Loucy (cell line): ENCODE measurements at regions not wholly inside any gene's neighbourhood (a gene's known extent, or its start where the extent isn't known, plus 50 kb on each side); places are given as distances from the start of the nearest gene placed in this dataset.
"Not testable (repeated sequence)": the region's sequence is repeated elsewhere in the genome, so short reads cannot be mapped to it uniquely, and the experiment has no call there.

Source experiments
- H2AFZ ChIP-seq: fragments of 200-600 bp; sonication (generic); 2 replicates; pipeline ENCODE4 v1.6.0; 2016; ENCODE audit warnings: antibody characterized with exemption, mild to moderate bottlenecking, low read length, moderate library complexity
- H3F3A ChIP-seq: fragments of 200-600 bp; 2 replicates; pipeline ENCODE4 v1.6.0; 2016; ENCODE audit warnings: antibody characterized with exemption, low read depth, mild to moderate bottlenecking
- H3K27me3 ChIP-seq: fragments of 200-600 bp; sonication (generic); 2 replicates; pipeline ENCODE4 v1.6.1; 2014; ENCODE audit warnings: low read length, mild to moderate bottlenecking; ENCODE audit not compliant: insufficient read depth, poor library complexity, severe bottlenecking
- H3K36me3 ChIP-seq: fragments of 200-600 bp; sonication (generic); 2 replicates; pipeline ENCODE4 v1.6.1; 2016; ENCODE audit warnings: low read length; ENCODE audit not compliant: insufficient read depth
- H3K4me1 ChIP-seq: fragments of 200-600 bp; sonication (generic); 2 replicates; pipeline ENCODE4 v1.5.1; 2014; ENCODE audit warnings: low read length, mild to moderate bottlenecking; ENCODE audit not compliant: insufficient read depth, poor library complexity, severe bottlenecking
- H3K4me2 ChIP-seq: fragments of 200-600 bp; sonication (generic); 2 replicates; pipeline ENCODE4 v1.6.0; 2014; ENCODE audit warnings: antibody characterized with exemption, low read length, low read depth, mild to moderate bottlenecking; ENCODE audit not compliant: poor library complexity, severe bottlenecking
- H3K4me3 ChIP-seq: fragments of 200-600 bp; sonication (generic); 2 replicates; pipeline ENCODE4 v1.5.1; 2014; ENCODE audit warnings: low read length, mild to moderate bottlenecking, mixed read lengths; ENCODE audit not compliant: poor library complexity, severe bottlenecking
- H3K79me2 ChIP-seq: fragments of 200-600 bp; sonication (generic); 2 replicates; pipeline ENCODE4 v1.6.1; 2014; ENCODE audit warnings: low read length; ENCODE audit not compliant: insufficient read depth
- H3K9ac ChIP-seq: fragments of 200-600 bp; sonication (generic); 2 replicates; pipeline ENCODE4 v1.6.0; 2014; ENCODE audit warnings: mild to moderate bottlenecking, low read depth, low read length, moderate library complexity; ENCODE audit not compliant: poor library complexity, severe bottlenecking
- H3K9me2 ChIP-seq: fragments of 200-600 bp; sonication (generic); replicated peaks from 2 replicates; pipeline ENCODE4 v1.6.1; 2016; ENCODE audit warnings: low read depth, low read length, mixed read lengths
- H3K9me3 ChIP-seq: fragments of 200-600 bp; sonication (generic); 2 replicates; pipeline ENCODE4 v1.6.1; 2014; ENCODE audit warnings: mild to moderate bottlenecking, antibody characterized with exemption, low read length, low read depth; ENCODE audit not compliant: insufficient read depth
- H4K20me1 ChIP-seq: fragments of 200-600 bp; sonication (generic); 2 replicates; pipeline ENCODE4 v1.6.0; 2014; ENCODE audit warnings: antibody characterized with exemption, low read length, mild to moderate bottlenecking; ENCODE audit not compliant: insufficient read depth, poor library complexity, severe bottlenecking
- EZH2phosphoT487 ChIP-seq: fragments of 200-600 bp; IDR thresholded peaks from 2 replicates; pipeline ENCODE4 v1.6.1; 2018; ENCODE audit warnings: antibody characterized with exemption, mild to moderate bottlenecking, moderate library complexity, borderline replicate concordance
- TF ChIP-seq, protein P1 (sequence below): fragments of 200-600 bp; sonication (generic); conservative IDR thresholded peaks from 2 replicates; pipeline ENCODE4 v1.5.1; 2014; ENCODE audit warnings: mild to moderate bottlenecking, antibody characterized with exemption, low read length

DNA sequence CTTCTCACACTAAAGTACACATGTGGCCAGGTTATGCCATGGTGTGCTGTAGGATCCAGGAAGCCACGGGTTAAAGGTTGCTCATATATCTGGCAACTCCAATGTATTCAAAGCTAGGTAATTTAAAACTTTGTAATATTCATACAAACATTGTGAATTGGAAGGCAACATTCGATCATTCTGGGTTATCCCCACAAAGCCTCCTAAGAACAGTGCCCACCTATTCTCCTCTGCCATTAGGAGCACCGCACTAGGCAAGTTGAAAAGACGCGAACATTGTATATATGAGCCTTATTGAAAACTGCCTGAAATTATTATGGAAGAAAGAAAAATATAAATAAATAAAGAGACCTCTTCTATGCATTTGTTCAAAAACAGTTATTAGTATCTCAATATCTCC is 228.2 kb downstream of the IGSF11 start:
- TF ChIP-seq EZH2phosphoT487 = no peak
- TF ChIP-seq, protein P1, sequence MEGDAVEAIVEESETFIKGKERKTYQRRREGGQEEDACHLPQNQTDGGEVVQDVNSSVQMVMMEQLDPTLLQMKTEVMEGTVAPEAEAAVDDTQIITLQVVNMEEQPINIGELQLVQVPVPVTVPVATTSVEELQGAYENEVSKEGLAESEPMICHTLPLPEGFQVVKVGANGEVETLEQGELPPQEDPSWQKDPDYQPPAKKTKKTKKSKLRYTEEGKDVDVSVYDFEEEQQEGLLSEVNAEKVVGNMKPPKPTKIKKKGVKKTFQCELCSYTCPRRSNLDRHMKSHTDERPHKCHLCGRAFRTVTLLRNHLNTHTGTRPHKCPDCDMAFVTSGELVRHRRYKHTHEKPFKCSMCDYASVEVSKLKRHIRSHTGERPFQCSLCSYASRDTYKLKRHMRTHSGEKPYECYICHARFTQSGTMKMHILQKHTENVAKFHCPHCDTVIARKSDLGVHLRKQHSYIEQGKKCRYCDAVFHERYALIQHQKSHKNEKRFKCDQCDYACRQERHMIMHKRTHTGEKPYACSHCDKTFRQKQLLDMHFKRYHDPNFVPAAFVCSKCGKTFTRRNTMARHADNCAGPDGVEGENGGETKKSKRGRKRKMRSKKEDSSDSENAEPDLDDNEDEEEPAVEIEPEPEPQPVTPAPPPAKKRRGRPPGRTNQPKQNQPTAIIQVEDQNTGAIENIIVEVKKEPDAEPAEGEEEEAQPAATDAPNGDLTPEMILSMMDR = no peak
- Histone ChIP-seq H3K9me3 (no peaks in the 10 kb centered on the region), H3K9me2 (no peaks in the 10 kb centered on the region), H3K36me3 (no peaks in the 10 kb centered on the region), H3K4me2 (no peak overlapping the region), H3K9ac (no peak overlapping the region), H3K4me1 (no peaks in the 10 kb centered on the region), H4K20me1 (no peaks in the 10 kb centered on the region), H3K79me2 (no peaks in the 10 kb centered on the region), H2AFZ (no peak overlapping the region), H3K27me3 (no peaks in the 10 kb centered on the region), H3K4me3 (no peak overlapping the region), H3F3A (no peaks in the 10 kb centered on the region)

DNA sequence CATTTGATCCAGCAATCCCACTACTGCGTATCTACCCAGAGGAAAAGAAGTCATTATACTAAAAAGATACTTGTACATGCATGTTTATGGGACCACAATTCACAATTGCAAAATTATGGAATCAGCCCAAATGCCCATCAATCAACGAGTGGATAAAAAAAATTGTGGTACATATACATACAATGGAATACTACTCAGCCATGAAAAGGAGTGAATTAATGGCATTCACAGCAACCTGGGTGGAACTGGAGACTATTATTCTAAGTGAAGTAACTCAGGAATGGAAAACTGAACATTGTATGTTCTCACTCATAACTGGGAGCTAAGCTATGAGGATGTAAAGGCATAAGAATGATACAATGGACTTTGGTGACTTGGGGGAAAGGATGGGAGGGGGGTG is 227.3 kb downstream of the IGSF11 start:
- not testable (repeated sequence) for H3K27me3 ChIP-seq, H3K9me3 ChIP-seq, H3K4me1 ChIP-seq, H3K9ac ChIP-seq, H3F3A ChIP-seq, H3K4me2 ChIP-seq, H3K79me2 ChIP-seq, H3K4me3 ChIP-seq, H4K20me1 ChIP-seq, H3K36me3 ChIP-seq, H3K9me2 ChIP-seq, H2AFZ ChIP-seq

DNA sequence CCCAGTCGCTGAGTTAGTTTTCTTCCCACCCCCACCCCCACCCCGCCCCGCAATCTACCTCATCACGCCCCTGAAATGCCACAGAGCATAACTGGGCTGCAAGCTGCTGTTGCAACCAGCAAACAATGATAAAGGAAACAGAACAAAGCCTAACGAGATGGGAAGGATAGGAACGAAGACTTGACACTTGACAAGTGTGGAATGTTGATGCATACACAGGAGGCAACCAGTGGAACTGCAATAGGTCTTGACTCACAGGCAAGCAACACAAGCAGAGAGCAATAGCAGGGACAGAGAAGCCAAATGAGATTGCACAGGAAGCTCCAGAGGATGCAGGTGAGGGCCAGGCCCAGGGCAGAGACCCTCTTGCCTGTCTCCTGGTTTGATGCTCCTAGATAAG is 225.9 kb downstream of the IGSF11 start:
- H3K4me2 ChIP-seq = no peak overlapping the region
- no peaks in the 10 kb centered on the region for H3K79me2 ChIP-seq
- no peaks in the 10 kb centered on the region for H3K27me3 ChIP-seq
- TF ChIP-seq, protein P1 = no peak
- no peak for TF ChIP-seq EZH2phosphoT487
- H3K9ac ChIP-seq = no peak overlapping the region
- no peaks in the 10 kb centered on the region for H3K9me3 ChIP-seq
- no peaks in the 10 kb centered on the region for H3K9me2 ChIP-seq
- H3K36me3 ChIP-seq = no peaks in the 10 kb centered on the region
- H3F3A ChIP-seq = no peaks in the 10 kb centered on the region
- H3K4me3 ChIP-seq = no peak overlapping the region
- no peaks in the 10 kb centered on the region for H4K20me1 ChIP-seq
- H2AFZ ChIP-seq = no peak overlapping the region
- no peaks in the 10 kb centered on the region for H3K4me1 ChIP-seq

DNA sequence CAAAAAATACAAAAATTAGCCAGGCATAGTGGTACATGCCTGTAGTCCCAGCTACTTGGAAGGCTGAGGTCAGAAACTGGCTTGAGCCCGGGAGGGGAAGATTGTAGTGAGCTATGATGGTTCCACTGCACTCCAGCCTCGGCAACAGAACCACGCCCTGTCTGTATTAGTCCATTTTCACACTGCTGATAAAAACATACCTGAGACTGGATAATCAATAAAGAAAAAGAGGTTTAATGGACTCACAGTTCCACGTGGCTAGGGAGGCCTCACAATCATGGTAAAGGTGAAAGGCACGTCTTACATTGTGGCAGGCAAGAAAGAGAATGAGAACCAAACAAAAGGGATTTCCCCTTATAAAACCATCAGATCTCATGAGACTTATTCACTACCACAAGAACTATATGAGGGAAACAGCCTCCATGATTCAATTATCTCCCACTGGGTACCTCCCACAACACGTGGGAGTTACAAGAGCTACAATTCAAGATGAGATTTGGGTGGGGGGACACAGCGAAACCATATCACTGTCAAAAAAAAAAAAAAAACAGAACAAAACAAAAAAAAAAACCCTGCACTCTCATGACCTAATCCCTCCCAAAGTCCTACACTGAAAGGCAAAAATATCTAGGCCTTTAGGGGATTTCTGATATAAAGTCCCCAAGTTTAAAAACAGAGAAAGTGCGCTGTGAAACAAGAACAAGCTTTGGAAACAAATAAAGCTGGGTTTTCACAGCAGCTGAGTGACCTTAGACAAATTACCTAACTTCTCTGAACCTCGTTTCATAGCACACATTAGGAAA is 224.7 kb downstream of the IGSF11 start:
- Histone ChIP-seq H3K36me3 (no peaks in the 10 kb centered on the region), H3K79me2 (no peaks in the 10 kb centered on the region), H3K27me3 (no peaks in the 10 kb centered on the region), H3F3A (no peaks in the 10 kb centered on the region), H3K4me3 (no peak overlapping the region), H3K9me2 (no peaks in the 10 kb centered on the region), H2AFZ (no peak overlapping the region), H3K9me3 (no peaks in the 10 kb centered on the region), H4K20me1 (no peaks in the 10 kb centered on the region), H3K9ac (no peak overlapping the region), H3K4me2 (no peak overlapping the region), H3K4me1 (no peaks in the 10 kb centered on the region)
- no peak for TF ChIP-seq EZH2phosphoT487
- TF ChIP-seq, protein P1 = no peak
